OCI-LY7 (cell line): ENCODE measurements at regions not wholly inside any gene's neighbourhood (a gene's known extent, or its start where the extent isn't known, plus 50 kb on each side); places are given as distances from the start of the nearest gene placed in this dataset.

ENCODE experiments used
- BruUV-seq: library from RNA; stranded (reverse); fragments of 400-500 nt; replicated peaks from 2 replicates; lab custom pipeline; 2021; lab: Mats Ljungman, UMichigan
- CTCF ChIA-PET: fragments of 300-600 bp; sonication (Branson Sonifier 250); formaldehyde crosslinking; loops from one replicate; lab custom pipeline; 2022; ENCODE audit warnings: antibody characterized with exemption; ENCODE audit not compliant: unreplicated experiment; lab: Charles Lee
- POLR2A ChIA-PET: fragments of 300-600 bp; sonication (Branson Sonifier 250); formaldehyde crosslinking; loops from one replicate; lab custom pipeline; 2022; ENCODE audit warnings: antibody characterized with exemption; lab: Charles Lee
- DNase-seq: peaks from one replicate; pipeline ENCODE4 v3.0.0-alpha.2; 2015; ENCODE audit warnings: low spot score
- H2AFZ ChIP-seq: fragments of 200-600 bp; sonication (generic), shearing (Covaris generic); 2 replicates; pipeline ENCODE4 v1.6.1; 2014; ENCODE audit warnings: mild to moderate bottlenecking, antibody characterized with exemption, low read length, moderate library complexity
- H3K27ac ChIP-seq: fragments of 200-600 bp; sonication (generic); 2 replicates; pipeline ENCODE4 v1.5.1; 2014; ENCODE audit warnings: mixed run types, low read depth, mild to moderate bottlenecking, moderate library complexity, low read length, inconsistent platforms; ENCODE audit not compliant: poor library complexity, severe bottlenecking
- H3K36me3 ChIP-seq: fragments of 200-600 bp; sonication (generic); 2 replicates; pipeline ENCODE4 v1.6.1; 2014; ENCODE audit warnings: mild to moderate bottlenecking, antibody characterized with exemption, low read length, moderate library complexity, mixed read lengths; ENCODE audit not compliant: insufficient read depth
- H3K4me1 ChIP-seq: fragments of 200-600 bp; sonication (generic); 2 replicates; pipeline ENCODE4 v1.5.1; 2014; ENCODE audit warnings: mild to moderate bottlenecking, low read length; ENCODE audit not compliant: insufficient read depth, poor library complexity, severe bottlenecking
- H3K4me2 ChIP-seq: fragments of 200-600 bp; sonication (generic); 2 replicates; pipeline ENCODE4 v1.6.1; 2014; ENCODE audit warnings: mild to moderate bottlenecking, low read length
- H3K4me3 ChIP-seq: fragments of 200-600 bp; sonication (generic); 2 replicates; pipeline ENCODE4 v1.5.1; 2014; ENCODE audit warnings: mild to moderate bottlenecking, low read depth, low read length; ENCODE audit not compliant: poor library complexity, severe bottlenecking
- H3K79me2 ChIP-seq: fragments of 200-600 bp; sonication (generic); 2 replicates; pipeline ENCODE4 v1.6.1; 2016; ENCODE audit warnings: low read depth, mild to moderate bottlenecking, low read length, moderate library complexity, mixed read lengths; ENCODE audit not compliant: insufficient read depth
- H3K9me2 ChIP-seq: fragments of 200-600 bp; sonication (generic); 2 replicates; pipeline ENCODE4 v1.6.1; 2016; ENCODE audit warnings: mild to moderate bottlenecking, low read length, mixed read lengths; ENCODE audit not compliant: insufficient read depth
- H3K9me3 ChIP-seq: fragments of 200-600 bp; sonication (generic); 2 replicates; pipeline ENCODE4 v1.6.1; 2014; ENCODE audit warnings: mild to moderate bottlenecking, mixed run types, low read length, mixed read lengths
- H4K20me1 ChIP-seq: fragments of 200-600 bp; sonication (generic); 2 replicates; pipeline ENCODE4 v1.6.1; 2014; ENCODE audit warnings: mild to moderate bottlenecking, antibody characterized with exemption, low read length, moderate library complexity, mixed read lengths; ENCODE audit not compliant: insufficient read depth
- EZH2phosphoT487 ChIP-seq: fragments of 200-600 bp; sonication (generic); IDR thresholded peaks from 2 replicates; pipeline ENCODE4 v1.6.1; 2018; ENCODE audit warnings: low read depth, borderline replicate concordance, mild to moderate bottlenecking, mixed run types, antibody characterized with exemption, low read length, moderate library complexity, mixed read lengths
- intact Hi-C: fragments of 100-400 bp; cut with micrococcal nuclease; formaldehyde crosslinking; loops from one replicate; pipeline ENCODE4 v1.10.0; 2022; ENCODE audit not compliant: unreplicated experiment
- TF ChIP-seq, protein P1 (sequence below): fragments of 200-600 bp; sonication (generic); conservative IDR thresholded peaks from 2 replicates; pipeline ENCODE4 v1.5.1; 2014; ENCODE audit warnings: mild to moderate bottlenecking, antibody characterized with exemption, low read length, moderate library complexity, mixed read lengths

- Histone ChIP-seq H4K20me1 (no peaks in the 10 kb centered on the region), H3K9me3 (no peaks in the 10 kb centered on the region), H3K4me2 (no peak overlapping the region), H3K4me1 (no peaks in the 10 kb centered on the region), H3K79me2 (no peaks in the 10 kb centered on the region), H3K36me3 (no peaks in the 10 kb centered on the region), H3K9me2 (no peaks in the 10 kb centered on the region), H3K4me3 (no peak overlapping the region), H3K27ac (no peak overlapping the region), H2AFZ (no peak overlapping the region)
- BruUV-seq: no TSS peak
- intact Hi-C loops: no loop called here
- TF ChIP-seq, protein P1, sequence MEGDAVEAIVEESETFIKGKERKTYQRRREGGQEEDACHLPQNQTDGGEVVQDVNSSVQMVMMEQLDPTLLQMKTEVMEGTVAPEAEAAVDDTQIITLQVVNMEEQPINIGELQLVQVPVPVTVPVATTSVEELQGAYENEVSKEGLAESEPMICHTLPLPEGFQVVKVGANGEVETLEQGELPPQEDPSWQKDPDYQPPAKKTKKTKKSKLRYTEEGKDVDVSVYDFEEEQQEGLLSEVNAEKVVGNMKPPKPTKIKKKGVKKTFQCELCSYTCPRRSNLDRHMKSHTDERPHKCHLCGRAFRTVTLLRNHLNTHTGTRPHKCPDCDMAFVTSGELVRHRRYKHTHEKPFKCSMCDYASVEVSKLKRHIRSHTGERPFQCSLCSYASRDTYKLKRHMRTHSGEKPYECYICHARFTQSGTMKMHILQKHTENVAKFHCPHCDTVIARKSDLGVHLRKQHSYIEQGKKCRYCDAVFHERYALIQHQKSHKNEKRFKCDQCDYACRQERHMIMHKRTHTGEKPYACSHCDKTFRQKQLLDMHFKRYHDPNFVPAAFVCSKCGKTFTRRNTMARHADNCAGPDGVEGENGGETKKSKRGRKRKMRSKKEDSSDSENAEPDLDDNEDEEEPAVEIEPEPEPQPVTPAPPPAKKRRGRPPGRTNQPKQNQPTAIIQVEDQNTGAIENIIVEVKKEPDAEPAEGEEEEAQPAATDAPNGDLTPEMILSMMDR: no peak
- TF ChIP-seq EZH2phosphoT487: no peak
- DNase-seq: no peak
- CTCF ChIA-PET: no interaction called here
- POLR2A ChIA-PET: no interaction called here
Observed at GRCh38 chr14:66365388-66365787, 120.8 kb upstream of the CCDC196 start.

DNA sequence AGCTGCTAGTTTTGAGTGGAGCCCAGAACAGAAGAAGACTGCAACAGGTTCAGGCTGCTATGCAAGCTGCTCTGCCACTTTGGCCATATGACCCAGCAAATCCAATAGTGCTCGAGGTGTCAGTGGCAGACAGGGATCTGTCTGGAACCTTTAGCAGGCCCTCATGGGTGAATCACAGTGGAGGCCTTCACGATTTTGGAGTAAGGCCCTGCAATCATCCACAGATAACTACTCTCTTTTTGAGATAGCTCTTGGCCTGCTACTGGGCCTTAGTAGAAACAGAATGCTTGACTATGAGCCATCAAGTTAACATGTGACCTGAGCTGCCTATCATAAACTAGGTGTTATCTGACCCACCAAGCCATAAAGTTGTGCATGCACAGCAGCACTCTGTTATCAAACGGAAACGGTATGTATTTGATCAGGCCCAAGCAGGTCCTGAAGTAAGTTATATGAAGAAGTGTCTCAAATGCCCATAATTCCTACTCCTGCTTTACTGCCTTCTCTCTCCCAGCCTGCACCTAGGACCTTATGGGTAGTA lies 116.9 kb upstream of the CCDC196 start:
- DNase-seq: no peak
- Histone ChIP-seq H3K9me2 (no peaks in the 10 kb centered on the region), H3K4me1 (no peaks in the 10 kb centered on the region), H3K4me3 (no peak overlapping the region), H3K4me2 (no peak overlapping the region), H3K36me3 (no peaks in the 10 kb centered on the region), H3K27ac (no peak overlapping the region), H3K9me3 (no peaks in the 10 kb centered on the region), H2AFZ (no peak overlapping the region), H4K20me1 (no peaks in the 10 kb centered on the region), H3K79me2 (no peaks in the 10 kb centered on the region)
- intact Hi-C loops: no loop called here
- CTCF ChIA-PET: interaction anchor here (0.6 kb wide), 1 partner anchor 236 kb away, joined by 3 read pairs; no protein-coding TSS in a partner anchor
- no TSS peak for BruUV-seq
- POLR2A ChIA-PET: no interaction called here
- TF ChIP-seq, protein P1: no peak
- no peak for TF ChIP-seq EZH2phosphoT487

- DNase-seq: no peak
- Histone ChIP-seq H3K4me3 (no peak overlapping the region), H3K9me2 (no peaks in the 10 kb centered on the region), H3K4me1 (no peaks in the 10 kb centered on the region), H3K27ac (no peak overlapping the region), H4K20me1 (no peaks in the 10 kb centered on the region), H3K36me3 (no peaks in the 10 kb centered on the region), H3K9me3 (no peaks in the 10 kb centered on the region), H3K79me2 (no peaks in the 10 kb centered on the region), H3K4me2 (no peak overlapping the region), H2AFZ (no peak overlapping the region)
- ChIA-PET POLR2A (no interaction called here), CTCF (no interaction called here)
- no peak for TF ChIP-seq EZH2phosphoT487
- TF ChIP-seq, protein P1: no peak
- intact Hi-C loops: no loop called here
- no TSS peak for BruUV-seq
Observed at GRCh38 chr14:66371776-66372175, 114.4 kb upstream of the CCDC196 start.
